Left ventricle myocardium inferior (tissue), 1 donor: ENCODE measurements at regions not wholly inside any gene's neighbourhood (a gene's known extent, or its start where the extent isn't known, plus 50 kb on each side); places are given as distances from the start of the nearest gene placed in this dataset.

Experiments used
- DNase-seq: peaks from one replicate; pipeline ENCODE4 v3.0.0-alpha.2; 2020
- H3K27ac ChIP-seq: fragments of 200-600 bp; replicated peaks from 2 replicates; pipeline ENCODE4 v1.8.0; 2021
- H3K27me3 ChIP-seq: fragments of 200-600 bp; 2 replicates; pipeline ENCODE4 v1.8.0; 2021; ENCODE audit warnings: low read depth
- H3K36me3 ChIP-seq: fragments of 200-600 bp; 2 replicates; pipeline ENCODE4 v1.8.0; 2021
- H3K4me1 ChIP-seq: fragments of 200-600 bp; 2 replicates; pipeline ENCODE4 v1.8.0; 2021
- H3K4me3 ChIP-seq: fragments of 200-600 bp; 2 replicates; pipeline ENCODE4 v1.8.0; 2021; ENCODE audit warnings: mild to moderate bottlenecking, moderate library complexity
- H3K9me3 ChIP-seq: fragments of 200-600 bp; replicated peaks from 2 replicates; pipeline ENCODE4 v1.8.0; 2021
- CTCF ChIP-seq: fragments of 200-600 bp; IDR thresholded peaks from 2 replicates; pipeline ENCODE4 v1.8.0; 2021; ENCODE audit warnings: antibody characterized with exemption, mild to moderate bottlenecking, borderline replicate concordance
- intact Hi-C: fragments of 100-400 bp; cut with micrococcal nuclease; formaldehyde crosslinking; loops from one replicate; pipeline ENCODE4 v1.11.0; 2022
- donor health status: DM: no; HTN: yes; CAD: no; lungs with severe emphysema.

- H3K9me3 ChIP-seq = no peaks in the 10 kb centered on the region
- no peak for TF ChIP-seq CTCF
- no peaks in the 10 kb centered on the region for H3K27me3 ChIP-seq
- no peaks in the 10 kb centered on the region for H3K4me1 ChIP-seq
- intact Hi-C loops = no loop called here
- H3K4me3 ChIP-seq = no peak overlapping the region
- no peak for DNase-seq
- no peak overlapping the region for H3K27ac ChIP-seq
- no peaks in the 10 kb centered on the region for H3K36me3 ChIP-seq
These were observed 263.5 kb downstream of the TMEM38B start for GRCh38 chr9:105957830-105958229.

- Histone ChIP-seq H3K36me3 (no peaks in the 10 kb centered on the region), H3K4me1 (no peaks in the 10 kb centered on the region), H3K27me3 (no peaks in the 10 kb centered on the region), H3K4me3 (no peak overlapping the region), H3K27ac (no peak overlapping the region), H3K9me3 (no peaks in the 10 kb centered on the region)
- intact Hi-C loops = no loop called here
- no peak for DNase-seq
- peak; percentile 35 for TF ChIP-seq CTCF
These were observed 264.2 kb downstream of the TMEM38B start for GRCh38 chr9:105958587-105958986.

- no peaks in the 10 kb centered on the region for H3K4me1 ChIP-seq
- no peak overlapping the region for H3K4me3 ChIP-seq
- no peak overlapping the region for H3K27ac ChIP-seq
- intact Hi-C loops = no loop called here
- TF ChIP-seq CTCF = no peak
- H3K27me3 ChIP-seq = no peaks in the 10 kb centered on the region
- H3K9me3 ChIP-seq = no peaks in the 10 kb centered on the region
- no peak for DNase-seq
- no peaks in the 10 kb centered on the region for H3K36me3 ChIP-seq
These were observed 265.2 kb downstream of the TMEM38B start for GRCh38 chr9:105959531-105959930.

- TF ChIP-seq CTCF = no peak
- Histone ChIP-seq H3K9me3 (no peaks in the 10 kb centered on the region), H3K4me3 (no peak overlapping the region), H3K27ac (no peak overlapping the region), H3K27me3 (no peaks in the 10 kb centered on the region), H3K4me1 (no peaks in the 10 kb centered on the region), H3K36me3 (no peaks in the 10 kb centered on the region)
- no peak for DNase-seq
- intact Hi-C loops = no loop called here
These were observed 269.2 kb downstream of the TMEM38B start for GRCh38 chr9:105963343-105964099.

- Histone ChIP-seq H3K27me3 (no peaks in the 10 kb centered on the region), H3K4me3 (no peak overlapping the region), H3K4me1 (no peaks in the 10 kb centered on the region), H3K27ac (no peak overlapping the region), H3K9me3 (no peaks in the 10 kb centered on the region), H3K36me3 (no peaks in the 10 kb centered on the region)
- no peak for DNase-seq
- TF ChIP-seq CTCF = no peak
- intact Hi-C loops = no loop called here
These were observed 269.8 kb downstream of the TMEM38B start for GRCh38 chr9:105964156-105964555.
